AG04450 (cell line): ENCODE measurements at regions not wholly inside any gene's neighbourhood (a gene's known extent, or its start where the extent isn't known, plus 50 kb on each side); places are given as distances from the start of the nearest gene placed in this dataset.

Experiments
- CTCF ChIA-PET: fragments of 300-600, 350-600 bp; formaldehyde crosslinking; extraction: SDS; loops from one replicate; lab custom pipeline; 2022; ENCODE audit warnings: antibody characterized with exemption, inconsistent platforms; lab: Charles Lee
- POLR2A ChIA-PET: fragments of 350-600 bp; formaldehyde crosslinking; extraction: SDS; loops from one replicate; lab custom pipeline; 2021; ENCODE audit warnings: antibody characterized with exemption, inconsistent platforms; lab: Yijun Ruan, JAX
- DNase-seq: peaks from one replicate; pipeline ENCODE4 v3.0.0-alpha.2; 2011; ENCODE audit warnings: low read depth, low spot score
- H3K27ac ChIP-seq: one replicate; pipeline ENCODE4 v1.5.1; 2012; ENCODE audit warnings: low read depth, low read length, control low read depth
- H3K27me3 ChIP-seq: one replicate; pipeline ENCODE4 v1.6.0; 2012; ENCODE audit warnings: low read length; ENCODE audit not compliant: control insufficient read depth, insufficient read depth
- H3K4me3 ChIP-seq: 2 replicates; pipeline ENCODE4 v1.5.1; 2011; ENCODE audit warnings: mild to moderate bottlenecking, low read depth, low read length, control low read depth
- H3K9me3 ChIP-seq: 2 replicates; pipeline ENCODE4 v1.5.1; 2012; ENCODE audit warnings: low read length; ENCODE audit not compliant: control insufficient read depth, insufficient read depth
- CTCF ChIP-seq: IDR thresholded peaks from 2 replicates; pipeline ENCODE4 v1.5.1; 2011; ENCODE audit warnings: low read depth, low read length, control low read depth, inconsistent platforms

GRCh38 chr7:109835577-109835976 is 1255.3 kb upstream of the LRRN3 start:
- no peak for TF ChIP-seq CTCF
- ChIA-PET POLR2A (no interaction called here), CTCF (interaction anchor here (0.6 kb wide), 1 partner anchor 566 kb away, joined by 5 read pairs; no protein-coding TSS in a partner anchor)
- no peak overlapping the region for H3K27ac ChIP-seq
- H3K9me3 ChIP-seq: no peaks in the 10 kb centered on the region; the same call in 1 of the 2 replicates
- H3K27me3 ChIP-seq: no peaks in the 10 kb centered on the region
- no peak overlapping the region for H3K4me3 ChIP-seq
- DNase-seq: no peak

- DNase-seq: no peak
- no peaks in the 10 kb centered on the region for H3K27me3 ChIP-seq
- no peaks in the 10 kb centered on the region; the same call in 1 of the 2 replicates for H3K9me3 ChIP-seq
- CTCF ChIA-PET: interaction anchor here (0.6 kb wide), 1 partner anchor 567 kb away, joined by 5 read pairs; no protein-coding TSS in a partner anchor
- H3K27ac ChIP-seq: no peak overlapping the region
- TF ChIP-seq CTCF: no peak
- POLR2A ChIA-PET: no interaction called here
- no peak overlapping the region for H3K4me3 ChIP-seq
Observed at GRCh38 chr7:109836016-109836415, 1254.9 kb upstream of the LRRN3 start.

GRCh38 chr7:109842386-109842785 is 1248.5 kb upstream of the LRRN3 start:
- H3K9me3 ChIP-seq: no peaks in the 10 kb centered on the region; the same call in 1 of the 2 replicates
- no peaks in the 10 kb centered on the region for H3K27me3 ChIP-seq
- ChIA-PET POLR2A (no interaction called here), CTCF (interaction anchor here (0.5 kb wide), 1 partner anchor 1853 kb away, joined by 3 read pairs; no protein-coding TSS in a partner anchor)
- no peak overlapping the region for H3K27ac ChIP-seq
- DNase-seq: no peak
- TF ChIP-seq CTCF: no peak
- no peak overlapping the region for H3K4me3 ChIP-seq

GRCh38 chr7:109844362-109844761 is 1246.6 kb upstream of the LRRN3 start:
- ChIA-PET POLR2A (no interaction called here), CTCF (interaction anchor here (0.7 kb wide), 1 partner anchor 1255 kb away, joined by 4 read pairs; no protein-coding TSS in a partner anchor)
- Histone ChIP-seq H3K27ac (no peak overlapping the region), H3K27me3 (no peaks in the 10 kb centered on the region), H3K9me3 (no peaks in the 10 kb centered on the region; the same call in 1 of the 2 replicates), H3K4me3 (no peak overlapping the region)
- peak; percentile 45 for TF ChIP-seq CTCF
- DNase-seq: no peak

- no peak for TF ChIP-seq CTCF
- no peak for DNase-seq
- H3K27ac ChIP-seq: no peak overlapping the region
- H3K27me3 ChIP-seq: no peaks in the 10 kb centered on the region
- no peak overlapping the region for H3K4me3 ChIP-seq
- ChIA-PET POLR2A (no interaction called here), CTCF (interaction anchor here (0.6 kb wide), 1 partner anchor 1690 kb away, joined by 4 read pairs; no protein-coding TSS in a partner anchor)
- no peaks in the 10 kb centered on the region for H3K9me3 ChIP-seq
Observed at GRCh38 chr7:109864230-109864629, 1226.7 kb upstream of the LRRN3 start.
